DOHH2 (cell line): ENCODE measurements at regions not wholly inside any gene's neighbourhood (a gene's known extent, or its start where the extent isn't known, plus 50 kb on each side); places are given as distances from the start of the nearest gene placed in this dataset.

Experiments used
- EZH2phosphoT487 ChIP-seq: fragments of 200-600 bp; sonication (generic); IDR thresholded peaks from 2 replicates; pipeline ENCODE4 v1.6.1; 2017; ENCODE audit warnings: borderline replicate concordance, mild to moderate bottlenecking, antibody characterized with exemption, low read length, moderate library complexity, mixed read lengths
- TF ChIP-seq, protein P1 (sequence below): fragments of 200-600 bp; sonication (generic); IDR thresholded peaks from one replicate; pipeline ENCODE4 v1.5.1; 2014; ENCODE audit warnings: antibody characterized with exemption, mild to moderate bottlenecking, low read depth, low read length; ENCODE audit not compliant: poor library complexity, severe bottlenecking

DNA sequence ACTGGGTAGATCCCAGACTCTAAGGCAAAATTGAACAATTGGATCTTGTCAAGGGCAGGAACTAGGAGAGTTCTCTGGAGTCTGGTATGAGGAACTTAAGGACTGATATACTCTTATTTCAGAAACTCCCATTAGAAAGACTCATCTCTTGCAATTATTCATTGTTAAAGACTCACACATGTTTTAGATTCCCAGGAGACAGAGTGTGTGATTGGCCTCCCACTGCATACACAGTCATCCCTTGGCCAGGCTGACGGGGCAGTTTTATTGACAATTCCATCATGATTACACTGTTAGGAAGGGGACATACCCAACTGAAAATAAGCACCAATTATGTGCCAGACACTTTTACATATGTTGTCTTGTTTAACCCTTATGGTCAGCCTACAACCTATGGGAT, 347.2 kb downstream of the DMAC1 start:
- TF ChIP-seq, protein P1, sequence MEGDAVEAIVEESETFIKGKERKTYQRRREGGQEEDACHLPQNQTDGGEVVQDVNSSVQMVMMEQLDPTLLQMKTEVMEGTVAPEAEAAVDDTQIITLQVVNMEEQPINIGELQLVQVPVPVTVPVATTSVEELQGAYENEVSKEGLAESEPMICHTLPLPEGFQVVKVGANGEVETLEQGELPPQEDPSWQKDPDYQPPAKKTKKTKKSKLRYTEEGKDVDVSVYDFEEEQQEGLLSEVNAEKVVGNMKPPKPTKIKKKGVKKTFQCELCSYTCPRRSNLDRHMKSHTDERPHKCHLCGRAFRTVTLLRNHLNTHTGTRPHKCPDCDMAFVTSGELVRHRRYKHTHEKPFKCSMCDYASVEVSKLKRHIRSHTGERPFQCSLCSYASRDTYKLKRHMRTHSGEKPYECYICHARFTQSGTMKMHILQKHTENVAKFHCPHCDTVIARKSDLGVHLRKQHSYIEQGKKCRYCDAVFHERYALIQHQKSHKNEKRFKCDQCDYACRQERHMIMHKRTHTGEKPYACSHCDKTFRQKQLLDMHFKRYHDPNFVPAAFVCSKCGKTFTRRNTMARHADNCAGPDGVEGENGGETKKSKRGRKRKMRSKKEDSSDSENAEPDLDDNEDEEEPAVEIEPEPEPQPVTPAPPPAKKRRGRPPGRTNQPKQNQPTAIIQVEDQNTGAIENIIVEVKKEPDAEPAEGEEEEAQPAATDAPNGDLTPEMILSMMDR: no peak
- no peak for TF ChIP-seq EZH2phosphoT487
